Skeletal muscle tissue (tissue), 3 donors: ENCODE measurements at regions not wholly inside any gene's neighbourhood (a gene's known extent, or its start where the extent isn't known, plus 50 kb on each side); places are given as distances from the start of the nearest gene placed in this dataset.

ENCODE experiments used
- H3K27ac ChIP-seq: one replicate; pipeline ENCODE4 v1.7.0; 2013; ENCODE audit warnings: mild to moderate bottlenecking, low read depth, low read length, inconsistent platforms
- H3K27me3 ChIP-seq, 3 donors: one replicate each; pipeline ENCODE4 v1.7.0; 2013; ENCODE audit warnings: low read length in 3 of 3; ENCODE audit not compliant: control insufficient read depth in 3 of 3, insufficient read depth in 3 of 3
- H3K36me3 ChIP-seq, 3 donors: one replicate each; pipeline ENCODE4 v1.7.0; 2013; ENCODE audit warnings: low read length in 3 of 3; ENCODE audit not compliant: control insufficient read depth in 3 of 3, insufficient read depth in 3 of 3
- H3K4me1 ChIP-seq, 3 donors: one replicate each; pipeline ENCODE4 v1.7.0; 2013; ENCODE audit warnings: low read length in 3 of 3, mild to moderate bottlenecking in 3 of 3; ENCODE audit not compliant: control insufficient read depth in 3 of 3, insufficient read depth in 3 of 3
- H3K4me3 ChIP-seq, 3 donors: one replicate each; pipeline ENCODE4 v1.7.0; 2013; ENCODE audit warnings: low read length in 3 of 3
- H3K9ac ChIP-seq, 3 donors: one replicate each; pipeline ENCODE4 v1.7.0; 2013; ENCODE audit warnings: low read length in 3 of 3, mild to moderate bottlenecking in 3 of 3, moderate library complexity in 2 of 3, low read depth in 1 of 3
- H3K9me3 ChIP-seq, 3 donors: one replicate each; pipeline ENCODE4 v1.7.0; 2013; ENCODE audit warnings: low read length in 3 of 3; ENCODE audit not compliant: control insufficient read depth in 3 of 3
- donor health status: Osteomylitis.

- Histone ChIP-seq H3K9ac (no peak overlapping the region), H3K27me3 (no peaks in the 10 kb centered on the region), H3K9me3 (no peaks in the 10 kb centered on the region), H3K36me3 (no peaks in the 10 kb centered on the region), H3K4me3 (no peak overlapping the region), H3K4me1 (peaks cover 0 to 17% (median 6%) of the 10 kb centered on the region in 3 donors), H3K27ac (no peak overlapping the region)
Observed at GRCh38 chr1:60152891-60153290, 79.3 kb upstream of the C1orf87 start.

GRCh38 chr1:60151311-60151710, 77.7 kb upstream of the C1orf87 start:
- Histone ChIP-seq H3K4me1 (peaks cover 0 to 17% (median 6%) of the 10 kb centered on the region in 3 donors), H3K27ac (no peak overlapping the region), H3K27me3 (no peaks in the 10 kb centered on the region), H3K9ac (no peak overlapping the region), H3K36me3 (no peaks in the 10 kb centered on the region), H3K9me3 (no peaks in the 10 kb centered on the region), H3K4me3 (no peak overlapping the region)

- Histone ChIP-seq H3K9me3 (no peaks in the 10 kb centered on the region), H3K4me3 (no peak overlapping the region), H3K36me3 (no peaks in the 10 kb centered on the region), H3K4me1 (peaks cover 0 to 17% (median 6%) of the 10 kb centered on the region in 3 donors), H3K27me3 (no peaks in the 10 kb centered on the region), H3K27ac (no peak overlapping the region), H3K9ac (no peak overlapping the region)
Observed at GRCh38 chr1:60149251-60149650, 75.7 kb upstream of the C1orf87 start.

- Histone ChIP-seq H3K36me3 (no peaks in the 10 kb centered on the region), H3K9me3 (no peaks in the 10 kb centered on the region), H3K27ac (no peak overlapping the region), H3K4me3 (no peak overlapping the region), H3K27me3 (no peaks in the 10 kb centered on the region), H3K9ac (no peak overlapping the region), H3K4me1 (peaks cover 0 to 17% (median 6%) of the 10 kb centered on the region in 3 donors)
Observed at GRCh38 chr1:60146884-60147283, 73.3 kb upstream of the C1orf87 start.

DNA sequence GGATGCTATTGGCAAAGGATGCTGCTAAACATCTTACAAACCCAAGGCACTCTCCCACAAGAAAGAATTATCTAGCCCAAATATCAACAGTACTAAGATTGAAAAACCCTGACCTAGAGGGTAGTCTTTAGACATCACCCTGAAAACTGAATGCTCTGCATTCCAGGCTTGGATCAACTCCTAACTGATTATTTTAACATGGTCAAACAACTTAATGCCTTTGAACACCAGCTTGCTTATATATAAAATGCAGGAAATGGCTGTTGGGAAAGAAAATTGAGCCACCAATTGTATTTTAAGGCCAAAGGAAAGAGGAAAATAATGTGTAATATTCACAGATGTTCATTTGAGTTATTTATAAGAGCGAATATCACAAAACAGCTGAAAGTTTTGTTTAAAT, 72.2 kb upstream of the C1orf87 start:
- Histone ChIP-seq H3K9me3 (no peaks in the 10 kb centered on the region), H3K27ac (no peak overlapping the region), H3K36me3 (no peaks in the 10 kb centered on the region), H3K4me1 (peaks cover 0 to 13% (median 6%) of the 10 kb centered on the region in 3 donors), H3K4me3 (no peak overlapping the region), H3K27me3 (no peaks in the 10 kb centered on the region), H3K9ac (no peak overlapping the region)

GRCh38 chr1:60141743-60142142, 68.2 kb upstream of the C1orf87 start:
- Histone ChIP-seq H3K4me1 (no peaks in the 10 kb centered on the region), H3K9me3 (no peaks in the 10 kb centered on the region), H3K36me3 (no peaks in the 10 kb centered on the region), H3K27ac (no peak overlapping the region), H3K4me3 (no peak overlapping the region), H3K27me3 (no peaks in the 10 kb centered on the region), H3K9ac (no peak overlapping the region)

DNA sequence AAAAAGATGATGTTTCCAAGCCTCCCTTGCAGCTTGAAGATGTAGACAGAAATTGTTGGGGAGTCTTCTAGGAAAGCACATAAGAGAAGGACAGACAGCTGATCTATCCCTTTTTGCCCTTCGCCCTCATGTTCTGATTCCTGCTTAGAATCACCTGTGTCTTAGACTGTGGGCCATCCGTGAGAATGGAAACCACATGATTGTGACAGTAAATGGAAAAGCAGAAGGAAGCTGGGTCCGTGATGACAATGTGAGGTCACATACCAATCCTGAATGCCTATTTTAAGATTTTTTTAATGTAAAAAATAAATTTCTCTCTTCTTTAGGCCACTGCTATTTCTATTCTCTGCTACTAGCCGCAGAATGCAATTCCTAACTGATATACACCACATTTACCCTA, 67.7 kb upstream of the C1orf87 start:
- Histone ChIP-seq H3K4me3 (no peak overlapping the region), H3K27me3 (no peaks in the 10 kb centered on the region), H3K9me3 (no peaks in the 10 kb centered on the region), H3K36me3 (no peaks in the 10 kb centered on the region), H3K9ac (no peak overlapping the region), H3K27ac (no peak overlapping the region), H3K4me1 (no peaks in the 10 kb centered on the region)

DNA sequence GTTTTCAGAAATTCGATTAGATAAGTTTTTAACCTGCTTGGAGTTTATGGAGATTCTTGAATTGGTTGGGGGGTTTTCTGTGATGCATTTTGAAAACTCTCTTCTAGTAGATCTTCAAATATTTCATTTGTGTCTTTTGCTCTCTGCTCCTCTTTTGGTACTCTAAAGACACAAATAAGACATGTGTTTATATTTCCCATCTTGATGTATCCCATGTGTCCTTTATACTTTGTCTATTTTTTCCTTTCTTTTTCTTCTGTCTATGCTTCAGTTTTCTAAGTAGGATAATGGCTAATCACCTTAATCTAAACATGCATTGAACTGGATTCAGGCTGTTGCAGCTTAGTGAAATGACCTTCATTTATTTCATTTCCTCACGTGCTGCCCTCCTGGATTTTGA, 63.8 kb upstream of the C1orf87 start:
- Histone ChIP-seq H3K27me3 (no peaks in the 10 kb centered on the region), H3K9me3 (no peaks in the 10 kb centered on the region), H3K27ac (no peak overlapping the region), H3K9ac (no peak overlapping the region), H3K36me3 (no peaks in the 10 kb centered on the region), H3K4me1 (no peaks in the 10 kb centered on the region), H3K4me3 (no peak overlapping the region)

DNA sequence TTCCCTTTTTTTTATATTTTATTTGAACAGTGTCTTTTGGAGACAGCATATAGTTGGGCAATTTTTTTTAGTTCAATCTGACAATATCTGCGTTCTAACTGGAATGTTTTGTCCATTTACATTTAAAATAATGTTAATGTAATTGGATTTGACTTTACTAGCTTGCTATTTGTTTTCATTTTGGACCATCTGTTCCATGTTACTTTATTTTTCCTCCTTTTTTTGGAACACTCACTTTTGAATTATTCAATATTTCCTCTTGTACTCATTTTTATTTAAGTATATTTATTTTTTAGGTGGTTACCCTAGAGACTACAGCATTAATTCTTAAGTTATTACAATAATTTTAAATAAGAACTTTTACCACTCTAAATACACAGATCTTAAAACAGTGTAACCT, 62.8 kb upstream of the C1orf87 start:
- no peak overlapping the region for H3K4me3 ChIP-seq
- no peaks in the 10 kb centered on the region for H3K9me3 ChIP-seq
- no peak overlapping the region for H3K9ac ChIP-seq
- H3K27ac ChIP-seq: no peak overlapping the region
- no peaks in the 10 kb centered on the region for H3K4me1 ChIP-seq
- no peaks in the 10 kb centered on the region for H3K27me3 ChIP-seq
- H3K36me3 ChIP-seq: no peaks in the 10 kb centered on the region

GRCh38 chr1:60134716-60135115, 61.1 kb upstream of the C1orf87 start:
- Histone ChIP-seq H3K9ac (no peak overlapping the region), H3K4me3 (no peak overlapping the region), H3K36me3 (no peaks in the 10 kb centered on the region), H3K27ac (no peak overlapping the region), H3K4me1 (no peaks in the 10 kb centered on the region), H3K9me3 (no peaks in the 10 kb centered on the region), H3K27me3 (no peaks in the 10 kb centered on the region)

GRCh38 chr1:60133848-60134247, 60.3 kb upstream of the C1orf87 start:
- Histone ChIP-seq H3K4me1 (no peaks in the 10 kb centered on the region), H3K4me3 (no peak overlapping the region), H3K27me3 (no peaks in the 10 kb centered on the region), H3K9me3 (no peaks in the 10 kb centered on the region), H3K9ac (no peak overlapping the region), H3K27ac (no peak overlapping the region), H3K36me3 (no peaks in the 10 kb centered on the region)
